ENCODE measurements at regions not wholly inside any gene's neighbourhood (a gene's known extent, or its start where the extent isn't known, plus 50 kb on each side); places are given as distances from the start of the nearest gene placed in this dataset.

GRCh38 chr21:23899561-23899960, 1707.7 kb downstream of the MRPL39 start:
- TF ChIP-seq CTCF (IDR thresholded peaks at IDR 0.05) (no peak), EP300 (IDR thresholded peaks at IDR 0.05) (no peak)

Measured in A549 (cell line).